ENCODE measurements at regions not wholly inside any gene's neighbourhood (a gene's known extent, or its start where the extent isn't known, plus 50 kb on each side); places are given as distances from the start of the nearest gene placed in this dataset.
"Not testable (repeated sequence)": the region's sequence is repeated elsewhere in the genome, so short reads cannot be mapped to it uniquely, and the experiment has no call there.

- no peak for TF ChIP-seq CTCF (IDR thresholded peaks at IDR 0.05; ENCODE audit: insufficient read depth, low read length)
- no peak overlapping the region for H3K4me3 ChIP-seq (ENCODE audit: low read depth, low read length)
- no peak for DNase-seq (ENCODE audit: low read depth)
Observed at GRCh38 chr6:169975286-169975685, 223.9 kb downstream of the ERMARD start.

GRCh38 chr6:169974663-169975062 lies 223.2 kb downstream of the ERMARD start:
- H3K4me3 ChIP-seq (ENCODE audit: low read depth, low read length): no peak overlapping the region
- TF ChIP-seq CTCF (IDR thresholded peaks at IDR 0.05; ENCODE audit: insufficient read depth, low read length): no peak
- DNase-seq (ENCODE audit: low read depth): no peak

- H3K4me3 ChIP-seq (ENCODE audit: low read depth, low read length); DNase-seq (ENCODE audit: low read depth): not testable (repeated sequence)
Observed at GRCh38 chr6:169973588-169974467, 222.4 kb downstream of the ERMARD start.

GRCh38 chr6:169972736-169973135 lies 221.3 kb downstream of the ERMARD start:
- TF ChIP-seq CTCF (IDR thresholded peaks at IDR 0.05; ENCODE audit: insufficient read depth, low read length): no peak
- DNase-seq (ENCODE audit: low read depth): no peak

GRCh38 chr6:169972101-169972651 lies 220.8 kb downstream of the ERMARD start:
- TF ChIP-seq CTCF (IDR thresholded peaks at IDR 0.05; ENCODE audit: insufficient read depth, low read length): no peak
- DNase-seq (ENCODE audit: low read depth): no peak
- H3K4me3 ChIP-seq (ENCODE audit: low read depth, low read length): no peak overlapping the region

More at GRCh38 chr6:169972736-169973135, 221.3 kb downstream of the ERMARD start:
- no peak overlapping the region for H3K4me3 ChIP-seq (ENCODE audit: low read depth, low read length)

GRCh38 chr6:169971081-169971861 lies 219.8 kb downstream of the ERMARD start:
- TF ChIP-seq CTCF (IDR thresholded peaks at IDR 0.05; ENCODE audit: insufficient read depth, low read length): no peak

More at GRCh38 chr6:169971081-169971861, 219.8 kb downstream of the ERMARD start:
- DNase-seq (ENCODE audit: low read depth): no peak
- H3K4me3 ChIP-seq (ENCODE audit: low read depth, low read length): no peak overlapping the region
